ENCODE measurements at regions not wholly inside any gene's neighbourhood (a gene's known extent, or its start where the extent isn't known, plus 50 kb on each side); places are given as distances from the start of the nearest gene placed in this dataset.
"Not testable (repeated sequence)": the region's sequence is repeated elsewhere in the genome, so short reads cannot be mapped to it uniquely, and the experiment has no call there.

DNA sequence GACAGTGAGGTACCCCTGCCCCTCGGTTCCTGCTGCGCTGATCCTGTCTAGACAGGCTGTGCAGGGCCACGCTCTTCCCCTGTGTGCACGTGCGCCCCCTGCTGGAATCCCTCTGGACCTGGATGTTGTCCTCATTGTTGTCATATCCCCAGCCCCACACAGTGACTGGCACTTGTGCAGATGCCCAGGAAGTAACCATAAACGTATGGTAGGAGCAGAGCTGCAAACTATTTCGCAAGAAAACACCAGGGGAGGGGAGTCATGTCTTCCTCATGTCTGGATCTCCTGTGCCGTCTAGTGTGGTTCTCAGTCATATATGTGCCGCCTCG lies 114.7 kb downstream of the CRYBB2 start:
- Histone ChIP-seq H3K79me1 (ENCODE audit: low read depth in 1 of 2, low read length in 2 of 2) (no peaks in the 10 kb centered on the region), H3K18ac (ENCODE audit: low read depth, low read length) (no peak overlapping the region), H3K4ac (ENCODE audit: low read depth, low read length) (no peak overlapping the region), H2BK5ac (ENCODE audit: low read depth, low read length, poor library complexity, severe bottlenecking) (no peak overlapping the region), H4K91ac (ENCODE audit: insufficient read depth, low read depth, low read length) (no peak overlapping the region), H3K4me1 (ENCODE audit: control insufficient read depth, insufficient read depth, low read length) (no peaks in the 10 kb centered on the region), H3K9me3 (ENCODE audit: control insufficient read depth, insufficient read depth, low read length) (peaks cover 2% of the 10 kb centered on the region), H3K36me3 (ENCODE audit: control insufficient read depth, insufficient read depth, low read length) (no peaks in the 10 kb centered on the region), H3K14ac (replicated peaks; ENCODE audit: low read depth, low read length) (no peak overlapping the region), H3K9me1 (ENCODE audit: insufficient read depth, low read length) (no peaks in the 10 kb centered on the region), H4K20me1 (ENCODE audit: insufficient read depth, low read length) (no peaks in the 10 kb centered on the region), H3K9ac (ENCODE audit: low read depth, low read length) (no peak overlapping the region), H3K4me2 (ENCODE audit: low read depth, low read length) (no peak overlapping the region), H2BK120ac (ENCODE audit: low read depth, low read length) (no peak overlapping the region), H2AK9ac (replicated peaks; ENCODE audit: low read depth, low read length, poor library complexity) (no peak overlapping the region), H3K23ac (ENCODE audit: low read depth, low read length) (no peak overlapping the region), H2AFZ (replicated peaks; ENCODE audit: low read length, poor library complexity) (no peak overlapping the region), H2AK5ac (ENCODE audit: low read depth, low read length) (no peak overlapping the region), H3K56ac (ENCODE audit: extremely low read depth, insufficient read depth, low read length) (no peak overlapping the region), H4K5ac (ENCODE audit: low read depth, low read length) (no peak overlapping the region), H2BK15ac (ENCODE audit: low read depth, low read length) (no peak overlapping the region), H2BK20ac (ENCODE audit: low read depth, low read length) (no peak overlapping the region), H4K8ac (ENCODE audit: low read depth in 2 of 2, low read length in 2 of 2) (no peak overlapping the region), H3K27me3 (ENCODE audit: control insufficient read depth, insufficient read depth, low read length) (no peaks in the 10 kb centered on the region), H3K4me3 (ENCODE audit: insufficient read depth, low read depth, low read length) (no peak overlapping the region), H3K27ac (ENCODE audit: insufficient read depth, low read length) (no peak overlapping the region)
- dilution Hi-C loops (cut with HindIII; ENCODE audit: low sequenced_read_pairs, unreplicated experiment) = no loop called here
- 49% methylated on average over 8 of the region's 10 CpGs; no CpG with 5 or more reads in 1 of the 2 experiments for WGBS, 2 experiments (ENCODE audit: extremely low coverage in 2 of 2, insufficient read length in 1 of 2)
- BruUV-seq (replicated peaks) = no TSS peak
- CTCF ChIA-PET = no interaction called here
- in situ Hi-C loops (cut with MboI; ENCODE audit: low sequenced_read_pairs) = no loop called here
- intact Hi-C loops (cut with micrococcal nuclease) = loop anchor here (10.0 kb wide), 1 partner anchor 131 kb away; no protein-coding TSS in a partner anchor
- POLR2A ChIA-PET (ENCODE audit: unreplicated experiment) = no interaction called here
- DNase-seq (peak; percentile 16), ATAC-seq (ENCODE audit: low read depth) (peak; percentile 77)
- TF ChIP-seq MAFK (IDR thresholded peaks at IDR 0.05; ENCODE audit: low read depth, low read length) = no peak
- peak; percentile 39; the same call in 1 of the 2 replicates for TF ChIP-seq RAD21 (IDR thresholded peaks at IDR 0.05; ENCODE audit: low read length)
- TF ChIP-seq, protein P1, sequence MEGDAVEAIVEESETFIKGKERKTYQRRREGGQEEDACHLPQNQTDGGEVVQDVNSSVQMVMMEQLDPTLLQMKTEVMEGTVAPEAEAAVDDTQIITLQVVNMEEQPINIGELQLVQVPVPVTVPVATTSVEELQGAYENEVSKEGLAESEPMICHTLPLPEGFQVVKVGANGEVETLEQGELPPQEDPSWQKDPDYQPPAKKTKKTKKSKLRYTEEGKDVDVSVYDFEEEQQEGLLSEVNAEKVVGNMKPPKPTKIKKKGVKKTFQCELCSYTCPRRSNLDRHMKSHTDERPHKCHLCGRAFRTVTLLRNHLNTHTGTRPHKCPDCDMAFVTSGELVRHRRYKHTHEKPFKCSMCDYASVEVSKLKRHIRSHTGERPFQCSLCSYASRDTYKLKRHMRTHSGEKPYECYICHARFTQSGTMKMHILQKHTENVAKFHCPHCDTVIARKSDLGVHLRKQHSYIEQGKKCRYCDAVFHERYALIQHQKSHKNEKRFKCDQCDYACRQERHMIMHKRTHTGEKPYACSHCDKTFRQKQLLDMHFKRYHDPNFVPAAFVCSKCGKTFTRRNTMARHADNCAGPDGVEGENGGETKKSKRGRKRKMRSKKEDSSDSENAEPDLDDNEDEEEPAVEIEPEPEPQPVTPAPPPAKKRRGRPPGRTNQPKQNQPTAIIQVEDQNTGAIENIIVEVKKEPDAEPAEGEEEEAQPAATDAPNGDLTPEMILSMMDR (conservative IDR thresholded peaks at IDR 0.05; ENCODE audit: low read depth, low read length) = peak; percentile 48
- TF ChIP-seq SMC3 (IDR thresholded peaks at IDR 0.05; ENCODE audit: low read depth, low read length) = peak; percentile 39
- no peak for TF ChIP-seq RFX5 (IDR thresholded peaks at IDR 0.05; ENCODE audit: low read depth, low read length)
- peak; percentile 78 for TF ChIP-seq CEBPB (IDR thresholded peaks at IDR 0.05; ENCODE audit: low read depth, low read length)

DNA sequence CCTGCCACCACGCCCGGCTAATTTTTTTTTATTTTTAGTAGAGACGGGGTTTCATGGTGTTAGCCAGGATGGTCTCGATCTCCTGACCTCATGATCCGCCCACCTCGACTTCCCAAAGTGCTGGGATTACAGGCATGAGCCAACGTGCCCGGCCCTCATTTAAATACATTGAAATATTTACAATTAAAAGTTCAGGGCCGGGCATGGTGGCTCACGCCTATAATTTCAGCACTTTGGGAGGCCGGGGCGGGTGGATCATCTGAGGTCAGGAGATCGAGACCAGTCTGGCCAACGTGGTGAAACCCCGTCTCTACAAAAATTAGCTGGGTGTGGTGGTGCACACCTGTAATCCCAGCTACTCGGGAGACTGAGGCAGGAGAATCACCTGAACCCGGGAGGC lies 115.2 kb downstream of the CRYBB2 start:
- in situ Hi-C loops (cut with MboI; ENCODE audit: low sequenced_read_pairs); H3K9ac ChIP-seq (ENCODE audit: low read depth, low read length); H3K79me1 ChIP-seq (ENCODE audit: low read depth in 1 of 2, low read length in 2 of 2); H2AK5ac ChIP-seq (ENCODE audit: low read depth, low read length); H2BK120ac ChIP-seq (ENCODE audit: low read depth, low read length); H2BK15ac ChIP-seq (ENCODE audit: low read depth, low read length); DNase-seq; CTCF ChIA-PET; H3K27me3 ChIP-seq (ENCODE audit: control insufficient read depth, insufficient read depth, low read length); H3K18ac ChIP-seq (ENCODE audit: low read depth, low read length); H3K4me1 ChIP-seq (ENCODE audit: control insufficient read depth, insufficient read depth, low read length); dilution Hi-C loops (cut with HindIII; ENCODE audit: low sequenced_read_pairs, unreplicated experiment); H2AK9ac ChIP-seq (replicated peaks; ENCODE audit: low read depth, low read length, poor library complexity); H3K4me2 ChIP-seq (ENCODE audit: low read depth, low read length); POLR2A ChIA-PET (ENCODE audit: unreplicated experiment); H2BK5ac ChIP-seq (ENCODE audit: low read depth, low read length, poor library complexity, severe bottlenecking); H3K27ac ChIP-seq (ENCODE audit: insufficient read depth, low read length); H3K9me3 ChIP-seq (ENCODE audit: control insufficient read depth, insufficient read depth, low read length); H3K36me3 ChIP-seq (ENCODE audit: control insufficient read depth, insufficient read depth, low read length); H3K14ac ChIP-seq (replicated peaks; ENCODE audit: low read depth, low read length); H4K5ac ChIP-seq (ENCODE audit: low read depth, low read length); H3K4ac ChIP-seq (ENCODE audit: low read depth, low read length); H4K8ac ChIP-seq (ENCODE audit: low read depth in 2 of 2, low read length in 2 of 2); H3K4me3 ChIP-seq (ENCODE audit: insufficient read depth, low read depth, low read length); H3K23ac ChIP-seq (ENCODE audit: low read depth, low read length); BruUV-seq (replicated peaks); H4K20me1 ChIP-seq (ENCODE audit: insufficient read depth, low read length); ATAC-seq (ENCODE audit: low read depth); H2BK20ac ChIP-seq (ENCODE audit: low read depth, low read length); H4K91ac ChIP-seq (ENCODE audit: insufficient read depth, low read depth, low read length); H2AFZ ChIP-seq (replicated peaks; ENCODE audit: low read length, poor library complexity); H3K9me1 ChIP-seq (ENCODE audit: insufficient read depth, low read length); H3K56ac ChIP-seq (ENCODE audit: extremely low read depth, insufficient read depth, low read length): not testable (repeated sequence)
- 100% methylated on average over 1 of the region's 17 CpGs; no CpG with 5 or more reads in 1 of the 2 experiments for WGBS, 2 experiments (ENCODE audit: extremely low coverage in 2 of 2, insufficient read length in 1 of 2)
- intact Hi-C loops (cut with micrococcal nuclease) = loop anchor here (10.0 kb wide), 1 partner anchor 130 kb away; no protein-coding TSS in a partner anchor

Measured in IMR-90 (cell line).